Lower leg skin (tissue), 3 donors: ENCODE measurements at regions not wholly inside any gene's neighbourhood (a gene's known extent, or its start where the extent isn't known, plus 50 kb on each side); places are given as distances from the start of the nearest gene placed in this dataset.

Experiments
- CTCF ChIP-seq, 3 donors: fragments of 450-650 bp; IDR thresholded peaks; one replicate each; pipeline ENCODE4 v1.5.1; 2016; ENCODE audit warnings: antibody characterized with exemption in 3 of 3, mild to moderate bottlenecking in 3 of 3, moderate library complexity in 2 of 3
- POLR2A ChIP-seq, 2 donors: fragments of 450-650 bp; IDR thresholded peaks; one replicate each; pipeline ENCODE4 v1.6.1; 2016 to 2017; ENCODE audit warnings: antibody characterized with exemption in 2 of 2, mild to moderate bottlenecking in 1 of 2, moderate library complexity in 1 of 2

GRCh38 chr6:43837507-43837906 is 67.5 kb downstream of the VEGFA start:
- no peak for TF ChIP-seq POLR2A (IDR thresholded peaks at IDR 0.05)
- TF ChIP-seq CTCF (IDR thresholded peaks at IDR 0.05): no peak
